H9 (cell line): ENCODE measurements at regions not wholly inside any gene's neighbourhood (a gene's known extent, or its start where the extent isn't known, plus 50 kb on each side); places are given as distances from the start of the nearest gene placed in this dataset.

ENCODE experiments used
- DNase-seq: peaks from one replicate; pipeline ENCODE4 v3.0.0-alpha.2; 2017
- H2AFZ ChIP-seq: one replicate; pipeline ENCODE4 v1.6.1; 2013; ENCODE audit warnings: mild to moderate bottlenecking, low read length, control low read depth, moderate library complexity
- H2AK5ac ChIP-seq: 2 replicates; pipeline ENCODE4 v1.6.1; 2013; ENCODE audit warnings: low read length, control low read depth, mixed read lengths; ENCODE audit not compliant: insufficient read length
- H2BK120ac ChIP-seq: one replicate; pipeline ENCODE4 v1.6.1; 2013; ENCODE audit warnings: low read depth, mild to moderate bottlenecking, low read length, control low read depth, inconsistent platforms; ENCODE audit not compliant: poor library complexity, severe bottlenecking
- H2BK12ac ChIP-seq: 2 replicates; pipeline ENCODE4 v1.6.1; 2013; ENCODE audit warnings: low read length, control low read depth, mixed read lengths, low read depth; ENCODE audit not compliant: insufficient read length
- H2BK15ac ChIP-seq: 2 replicates; pipeline ENCODE4 v1.6.1; 2013; ENCODE audit warnings: low read depth, low read length, control low read depth
- H2BK20ac ChIP-seq: one replicate; pipeline ENCODE4 v1.6.1; 2013; ENCODE audit warnings: low read depth, mild to moderate bottlenecking, low read length, control low read depth, inconsistent platforms; ENCODE audit not compliant: poor library complexity, severe bottlenecking
- H2BK5ac ChIP-seq: 2 replicates; pipeline ENCODE4 v1.6.1; 2013; ENCODE audit warnings: low read length, control low read depth, mixed read lengths; ENCODE audit not compliant: insufficient read length
- H3K14ac ChIP-seq: 2 replicates; pipeline ENCODE4 v1.6.1; 2013; ENCODE audit warnings: low read length, control low read depth; ENCODE audit not compliant: insufficient read depth
- H3K18ac ChIP-seq: 2 replicates; pipeline ENCODE4 v1.6.1; 2013; ENCODE audit warnings: low read depth, mild to moderate bottlenecking, mixed read lengths, low read length, control low read depth; ENCODE audit not compliant: insufficient read length
- H3K23ac ChIP-seq: 2 replicates; pipeline ENCODE4 v1.6.1; 2013; ENCODE audit warnings: low read length, control low read depth, mixed read lengths, low read depth; ENCODE audit not compliant: insufficient read length
- H3K23me2 ChIP-seq: 2 replicates; pipeline ENCODE4 v1.6.1; 2013; ENCODE audit warnings: low read depth, mild to moderate bottlenecking, mixed read lengths, low read length, control low read depth; ENCODE audit not compliant: insufficient read length, poor library complexity, severe bottlenecking
- H3K27ac ChIP-seq: 2 replicates; pipeline ENCODE4 v1.5.1; 2013; ENCODE audit warnings: low read length, control low read depth, mixed read lengths, low read depth; ENCODE audit not compliant: insufficient read length
- H3K27me3 ChIP-seq: 2 replicates; pipeline ENCODE4 v1.6.1; 2013; ENCODE audit warnings: low read length, control low read depth, inconsistent platforms; ENCODE audit not compliant: insufficient read depth
- H3K4ac ChIP-seq: 2 replicates; pipeline ENCODE4 v1.6.1; 2013; ENCODE audit warnings: low read depth, mild to moderate bottlenecking, control low read depth, inconsistent platforms, low read length, moderate library complexity
- H3K4me1 ChIP-seq: 2 replicates; pipeline ENCODE4 v1.6.1; 2013; ENCODE audit warnings: low read length, control low read depth, inconsistent platforms; ENCODE audit not compliant: insufficient read depth
- H3K4me2 ChIP-seq: 2 replicates; pipeline ENCODE4 v1.6.1; 2013; ENCODE audit warnings: low read length, control low read depth, mixed read lengths; ENCODE audit not compliant: insufficient read length, insufficient read depth
- H3K56ac ChIP-seq: 2 replicates; pipeline ENCODE4 v1.6.1; 2013; ENCODE audit warnings: low read depth, mild to moderate bottlenecking, mixed read lengths, low read length, control low read depth; ENCODE audit not compliant: insufficient read length
- H3K79me1 ChIP-seq: 2 replicates; pipeline ENCODE4 v1.6.1; 2013; ENCODE audit warnings: low read depth, mild to moderate bottlenecking, moderate library complexity, low read length, control low read depth, inconsistent platforms; ENCODE audit not compliant: insufficient read depth, poor library complexity, severe bottlenecking
- H3K79me2 ChIP-seq: 2 replicates; pipeline ENCODE4 v1.6.1; 2013; ENCODE audit warnings: low read length, control low read depth, inconsistent platforms; ENCODE audit not compliant: insufficient read depth
- H3K9ac ChIP-seq: 2 replicates; pipeline ENCODE4 v1.6.1; 2013; ENCODE audit warnings: low read length, control low read depth, mixed read lengths; ENCODE audit not compliant: insufficient read length; ENCODE audit errors: extremely low read depth
- H3K9me3 ChIP-seq: one replicate; pipeline ENCODE4 v1.6.1; 2013; ENCODE audit warnings: low read depth, low read length, inconsistent platforms; ENCODE audit not compliant: control insufficient read depth
- H3T11ph ChIP-seq: one replicate; pipeline ENCODE4 v1.6.1; 2013; ENCODE audit warnings: mild to moderate bottlenecking, low read length, control low read depth, inconsistent platforms
- H4K20me1 ChIP-seq: one replicate; pipeline ENCODE4 v1.6.1; 2013; ENCODE audit not compliant: control insufficient read depth, insufficient read length, insufficient read depth
- H4K5ac ChIP-seq: 2 replicates; pipeline ENCODE4 v1.6.1; 2013; ENCODE audit warnings: low read depth, mild to moderate bottlenecking, mixed read lengths, low read length, control low read depth; ENCODE audit not compliant: insufficient read length
- H4K8ac ChIP-seq: replicated peaks from 2 replicates; pipeline ENCODE4 v1.6.1; 2013; ENCODE audit warnings: low read length, control low read depth, mixed read lengths, low read depth; ENCODE audit not compliant: insufficient read length
- H4K91ac ChIP-seq: 2 replicates; pipeline ENCODE4 v1.6.1; 2013; ENCODE audit warnings: low read depth, mild to moderate bottlenecking, moderate library complexity, mixed read lengths, low read length, control low read depth; ENCODE audit not compliant: insufficient read length
- H3K27ac Mint-ChIP-seq, 3 experiments: 2 replicates in 2 of 3; 3 replicates in 1 of 3; pipeline ENCODE4 v1.8.0; 2020 to 2021; ENCODE audit warnings: mixed read lengths in 3 of 3, mild to moderate bottlenecking in 1 of 3, moderate library complexity in 1 of 3
- H3K27me3 Mint-ChIP-seq: 2 replicates; pipeline ENCODE4 v1.8.0; 2021; ENCODE audit warnings: low read depth, mild to moderate bottlenecking, moderate library complexity, mixed read lengths
- H3K36me3 Mint-ChIP-seq, 3 experiments: 2 replicates in 2 of 3; 3 replicates in 1 of 3; pipeline ENCODE4 v1.8.0; 2020 to 2021; ENCODE audit warnings: low read depth in 3 of 3, mixed read lengths in 3 of 3; ENCODE audit not compliant: insufficient read depth in 1 of 3
- H3K4me1 Mint-ChIP-seq, 2 experiments: 2 replicates each; pipeline ENCODE4 v1.8.0; 2020; ENCODE audit warnings: mixed read lengths in 2 of 2
- H3K4me3 Mint-ChIP-seq, 2 experiments: 2 replicates in 1 of 2; 3 replicates in 1 of 2; pipeline ENCODE4 v1.8.0; 2020 to 2021; ENCODE audit warnings: mild to moderate bottlenecking in 2 of 2, mixed read lengths in 2 of 2, moderate library complexity in 1 of 2
- H3K9me3 Mint-ChIP-seq, 2 experiments: 2 replicates in 1 of 2; 3 replicates in 1 of 2; pipeline ENCODE4 v1.8.0; 2020; ENCODE audit warnings: mild to moderate bottlenecking in 2 of 2, mixed read lengths in 2 of 2, moderate library complexity in 1 of 2
- WGBS: extraction: QIAGEN DNeasy Blood & Tissue Kit; methylation state at CpG from one replicate; pipeline ENCODE4 v1.1.7; 2013; ENCODE audit warnings: missing lambda C conversion rate, low lambda C conversion rate, mixed read lengths; ENCODE audit not compliant: insufficient read length; ENCODE audit errors: extremely low coverage; 5-methylcytosine and 5-hydroxymethylcytosine counted together
- TF ChIP-seq, protein P1 (sequence below): fragments of 200-600 bp; sonication (generic); conservative IDR thresholded peaks from 3 replicates; pipeline ENCODE4 v1.8.0; 2021; ENCODE audit warnings: antibody characterized with exemption, mild to moderate bottlenecking

DNA sequence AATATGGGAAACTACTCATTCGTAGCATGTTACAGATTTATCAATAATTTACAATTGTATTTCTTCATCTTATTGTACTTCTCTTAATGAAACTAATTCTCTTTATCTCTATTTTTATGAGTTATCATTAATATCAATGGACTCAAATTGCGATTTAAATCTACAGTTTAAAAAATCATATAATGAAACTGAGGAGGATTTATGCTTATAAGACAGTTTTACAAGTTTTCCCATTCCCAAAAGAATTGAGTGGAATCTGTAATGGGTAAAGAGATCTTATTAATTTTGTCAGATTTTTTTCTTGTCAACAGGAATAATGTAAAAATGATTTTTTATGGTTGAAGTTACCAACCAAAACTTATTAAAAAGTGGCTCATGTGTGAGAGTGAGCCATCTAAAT lies 468.0 kb downstream of the METTL4 start:
- Mint-ChIP-seq H3K27me3 (no peaks in the 10 kb centered on the region), H3K4me3 (no peak overlapping the region), H3K36me3 (no peaks in the 10 kb centered on the region; a peak in 3 of 7 replicates), H3K9me3 (peaks cover 0 to 2% of the 10 kb centered on the region in 2 experiments; a peak in 2 of 5 replicates), H3K27ac (no peak overlapping the region), H3K4me1 (peaks cover 0 to 6% of the 10 kb centered on the region in 2 experiments; a peak in 2 of 4 replicates)
- no peak overlapping the region for H2BK5ac ChIP-seq
- no peaks in the 10 kb centered on the region for H3K79me2 ChIP-seq
- H3K4ac ChIP-seq: no peak overlapping the region
- no peak overlapping the region for H3K27ac ChIP-seq
- no peak overlapping the region for H3K14ac ChIP-seq
- no peak overlapping the region for H3K4me2 ChIP-seq
- WGBS: no CpG with 5 or more reads among the region's 2 CpGs
- H3T11ph ChIP-seq: no peak overlapping the region
- H3K9ac ChIP-seq: no peak overlapping the region
- H4K8ac ChIP-seq: no peak overlapping the region
- no peaks in the 10 kb centered on the region for H3K27me3 ChIP-seq
- no peaks in the 10 kb centered on the region for H3K9me3 ChIP-seq
- no peak overlapping the region for H2BK120ac ChIP-seq
- no peak overlapping the region for H2AK5ac ChIP-seq
- H3K56ac ChIP-seq: no peak overlapping the region
- no peaks in the 10 kb centered on the region for H3K79me1 ChIP-seq
- H4K91ac ChIP-seq: no peak overlapping the region
- no peak overlapping the region for H2BK12ac ChIP-seq
- H4K5ac ChIP-seq: no peak overlapping the region
- TF ChIP-seq, protein P1, sequence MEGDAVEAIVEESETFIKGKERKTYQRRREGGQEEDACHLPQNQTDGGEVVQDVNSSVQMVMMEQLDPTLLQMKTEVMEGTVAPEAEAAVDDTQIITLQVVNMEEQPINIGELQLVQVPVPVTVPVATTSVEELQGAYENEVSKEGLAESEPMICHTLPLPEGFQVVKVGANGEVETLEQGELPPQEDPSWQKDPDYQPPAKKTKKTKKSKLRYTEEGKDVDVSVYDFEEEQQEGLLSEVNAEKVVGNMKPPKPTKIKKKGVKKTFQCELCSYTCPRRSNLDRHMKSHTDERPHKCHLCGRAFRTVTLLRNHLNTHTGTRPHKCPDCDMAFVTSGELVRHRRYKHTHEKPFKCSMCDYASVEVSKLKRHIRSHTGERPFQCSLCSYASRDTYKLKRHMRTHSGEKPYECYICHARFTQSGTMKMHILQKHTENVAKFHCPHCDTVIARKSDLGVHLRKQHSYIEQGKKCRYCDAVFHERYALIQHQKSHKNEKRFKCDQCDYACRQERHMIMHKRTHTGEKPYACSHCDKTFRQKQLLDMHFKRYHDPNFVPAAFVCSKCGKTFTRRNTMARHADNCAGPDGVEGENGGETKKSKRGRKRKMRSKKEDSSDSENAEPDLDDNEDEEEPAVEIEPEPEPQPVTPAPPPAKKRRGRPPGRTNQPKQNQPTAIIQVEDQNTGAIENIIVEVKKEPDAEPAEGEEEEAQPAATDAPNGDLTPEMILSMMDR: no peak
- no peaks in the 10 kb centered on the region for H3K23me2 ChIP-seq
- no peak for DNase-seq
- no peaks in the 10 kb centered on the region for H4K20me1 ChIP-seq
- no peak overlapping the region for H3K18ac ChIP-seq
- H3K23ac ChIP-seq: no peak overlapping the region
- H2BK20ac ChIP-seq: no peak overlapping the region
- H3K4me1 ChIP-seq: no peaks in the 10 kb centered on the region
- no peak overlapping the region for H2AFZ ChIP-seq
- no peak overlapping the region for H2BK15ac ChIP-seq
